Amniotic stem cell (primary cell): ENCODE measurements at regions not wholly inside any gene's neighbourhood (a gene's known extent, or its start where the extent isn't known, plus 50 kb on each side); places are given as distances from the start of the nearest gene placed in this dataset.
"Not testable (repeated sequence)": the region's sequence is repeated elsewhere in the genome, so short reads cannot be mapped to it uniquely, and the experiment has no call there.

ENCODE experiments used
- DNase-seq: peaks from one replicate; lab custom pipeline; 2025; lab: John Stamatoyannopoulos, UW

- no peak for DNase-seq
Observed at GRCh38 chr2:56515399-56515798, 331.6 kb downstream of the CCDC85A start.

DNA sequence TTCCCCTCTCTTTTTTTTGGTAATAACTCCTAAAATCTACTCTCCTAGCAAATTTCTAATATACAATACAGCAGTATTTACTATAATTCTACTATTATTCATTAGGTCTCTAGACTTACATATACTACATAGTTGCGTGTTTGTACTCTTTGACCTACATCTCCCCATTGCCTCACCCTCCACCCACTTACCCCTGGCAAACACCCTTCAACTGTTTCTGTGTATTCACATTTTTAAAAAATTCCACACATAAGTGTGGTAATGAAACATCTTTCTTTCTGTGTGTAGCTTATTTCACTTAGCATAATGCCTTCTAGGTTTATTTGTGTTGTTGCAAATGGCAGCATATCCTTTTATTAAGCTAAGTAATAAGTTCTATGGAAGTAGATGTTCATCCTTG is 336.0 kb downstream of the CCDC85A start:
- DNase-seq: no peak

- no peak for DNase-seq
Observed at GRCh38 chr2:56522605-56523089, 338.9 kb downstream of the CCDC85A start.

- no peak for DNase-seq
Observed at GRCh38 chr2:56523816-56524215, 340.0 kb downstream of the CCDC85A start.

DNA sequence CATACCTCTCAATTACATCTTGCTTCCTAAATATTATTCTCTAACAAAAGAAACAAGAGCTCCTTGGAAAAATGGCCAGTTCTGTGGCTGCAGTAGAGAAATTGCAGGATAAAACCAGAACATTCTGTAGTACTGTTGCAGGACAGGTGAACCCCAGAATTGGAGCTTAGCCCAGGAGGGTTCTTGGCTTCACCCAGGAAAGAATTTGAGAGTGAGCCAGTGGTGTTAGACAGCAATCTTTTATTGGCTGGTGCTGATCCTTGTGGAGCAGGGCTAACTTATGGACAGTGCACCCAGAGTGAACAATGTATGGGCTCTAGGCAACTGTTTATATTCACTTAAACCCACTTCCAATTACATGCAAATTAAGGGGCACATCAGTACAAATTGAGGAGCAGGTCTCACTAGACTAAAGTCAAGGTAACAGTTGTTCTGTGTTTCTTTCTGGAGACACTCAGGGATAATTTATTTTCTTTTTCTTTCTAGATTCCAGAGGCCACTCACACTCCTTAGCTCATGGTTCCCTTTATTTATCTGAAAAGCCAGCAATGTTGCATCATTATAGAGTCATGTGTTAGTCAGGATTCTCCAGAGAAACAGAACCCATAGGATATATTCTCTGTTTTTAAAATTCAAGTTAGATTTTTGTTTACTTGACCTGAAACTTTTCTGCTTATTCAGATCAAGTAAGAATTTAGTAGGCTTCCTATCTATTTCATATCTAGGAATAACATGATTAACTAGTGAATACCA is 348.1 kb downstream of the CCDC85A start:
- no peak for DNase-seq

GRCh38 chr2:56534321-56534720 is 350.5 kb downstream of the CCDC85A start:
- peak; percentile 42 for DNase-seq

DNA sequence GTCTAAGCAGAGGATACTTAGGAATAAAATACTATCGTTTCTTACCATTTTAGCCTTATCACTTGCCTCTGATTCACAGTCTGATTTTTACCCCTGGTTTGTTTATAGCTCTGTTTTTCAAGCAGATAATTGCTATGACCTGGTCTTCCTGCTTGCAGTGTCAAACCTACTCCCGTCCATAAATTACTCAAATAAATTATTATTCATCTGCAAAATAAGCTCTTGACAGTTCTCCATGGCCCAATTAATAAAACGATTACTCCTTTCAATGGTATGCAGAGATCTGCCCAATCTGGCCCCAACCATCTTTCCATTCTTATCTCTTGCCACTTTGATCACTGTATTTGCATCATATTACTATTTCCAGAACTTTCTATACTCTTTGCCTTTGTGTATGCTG is 354.0 kb downstream of the CCDC85A start:
- DNase-seq: no peak

DNA sequence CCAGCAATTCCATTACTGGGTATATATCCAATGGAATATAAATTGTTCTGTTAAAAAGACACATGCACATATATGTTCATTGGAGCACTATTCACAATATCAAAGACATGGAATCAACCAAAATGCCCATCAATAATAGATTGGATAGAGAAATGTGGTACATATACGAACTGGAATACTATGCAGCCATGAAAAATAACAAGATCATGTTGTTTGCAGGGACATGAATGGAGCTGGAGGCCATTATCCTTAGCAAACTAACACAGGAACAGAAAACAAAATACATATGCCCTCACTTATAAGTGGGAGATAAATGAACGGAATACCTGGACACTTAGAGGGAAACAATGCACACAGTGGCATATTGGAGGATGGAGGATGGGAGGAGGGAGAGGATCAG is 355.8 kb downstream of the CCDC85A start:
- DNase-seq: no peak

- DNase-seq: no peak
Observed at GRCh38 chr2:56540467-56540866, 356.7 kb downstream of the CCDC85A start.

GRCh38 chr2:56540916-56541315 is 357.1 kb downstream of the CCDC85A start:
- DNase-seq: no peak

- DNase-seq: no peak
Observed at GRCh38 chr2:56542213-56542612, 358.4 kb downstream of the CCDC85A start.

DNA sequence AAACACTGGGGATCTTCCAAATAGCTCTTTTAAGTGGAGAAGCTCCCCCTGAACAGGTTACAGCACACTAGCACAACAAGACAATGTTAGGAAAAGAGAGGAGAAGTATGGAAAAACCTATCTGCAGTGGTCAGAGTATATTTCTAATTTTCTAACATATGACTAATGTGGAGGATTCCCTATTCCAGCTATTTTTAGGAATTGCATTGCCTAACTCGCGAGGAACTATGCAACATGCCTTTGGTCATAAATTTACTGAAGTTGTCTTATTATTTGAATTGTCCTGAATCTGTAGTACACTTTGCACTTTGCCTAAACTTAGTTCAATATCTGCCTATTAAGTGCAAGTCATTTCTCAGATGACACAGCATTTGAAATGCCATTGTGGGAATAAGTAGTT is 381.4 kb downstream of the CCDC85A start:
- DNase-seq: no peak

- DNase-seq: no peak
Observed at GRCh38 chr2:56571074-56571473, 387.3 kb downstream of the CCDC85A start.

DNA sequence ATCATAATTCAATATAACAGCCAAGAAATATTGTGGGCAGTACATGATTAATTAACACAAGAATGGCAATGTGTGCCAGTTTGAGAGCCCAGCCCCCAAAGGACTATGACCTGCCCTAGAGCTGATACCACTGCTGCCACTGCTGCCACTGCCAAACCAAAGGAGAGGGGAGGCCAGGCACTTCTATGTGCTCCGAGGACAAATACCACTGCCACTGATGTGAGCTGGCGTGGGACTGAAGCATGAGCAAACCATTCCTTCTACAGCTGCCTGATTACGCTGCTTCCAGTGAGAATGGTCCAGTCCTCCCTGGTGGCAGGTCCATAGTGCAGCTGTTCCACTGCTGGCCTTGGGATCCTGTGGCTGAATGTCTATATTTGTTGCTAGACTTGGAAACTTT is 392.2 kb downstream of the CCDC85A start:
- no peak for DNase-seq

DNA sequence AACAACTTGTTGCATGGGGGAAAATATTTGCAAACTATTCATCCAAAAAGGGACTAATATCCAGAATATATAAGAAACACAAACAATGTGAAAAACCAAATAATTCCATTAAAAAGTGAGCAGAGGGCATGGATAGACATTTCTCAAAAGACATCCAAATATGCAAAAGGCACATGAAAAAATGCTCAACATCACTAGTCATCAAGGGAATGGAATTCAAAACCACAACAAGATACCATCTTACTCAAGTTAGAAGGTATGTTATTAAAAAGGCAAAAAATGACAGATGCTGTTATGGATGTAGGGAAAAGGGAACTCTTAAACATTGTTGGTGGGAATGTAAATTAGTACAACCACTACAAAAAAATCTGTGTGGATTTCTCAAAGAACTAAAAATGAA is 396.5 kb downstream of the CCDC85A start:
- DNase-seq: no peak

- DNase-seq: no peak
Observed at GRCh38 chr2:56582570-56582969, 398.8 kb downstream of the CCDC85A start.

- DNase-seq: no peak
Observed at GRCh38 chr2:56583796-56584315, 400.1 kb downstream of the CCDC85A start.

GRCh38 chr2:56587456-56587855 is 403.7 kb downstream of the CCDC85A start:
- no peak for DNase-seq

- DNase-seq: no peak
Observed at GRCh38 chr2:56589194-56589593, 405.4 kb downstream of the CCDC85A start.

- DNase-seq: no peak
Observed at GRCh38 chr2:56589835-56590234, 406.0 kb downstream of the CCDC85A start.

DNA sequence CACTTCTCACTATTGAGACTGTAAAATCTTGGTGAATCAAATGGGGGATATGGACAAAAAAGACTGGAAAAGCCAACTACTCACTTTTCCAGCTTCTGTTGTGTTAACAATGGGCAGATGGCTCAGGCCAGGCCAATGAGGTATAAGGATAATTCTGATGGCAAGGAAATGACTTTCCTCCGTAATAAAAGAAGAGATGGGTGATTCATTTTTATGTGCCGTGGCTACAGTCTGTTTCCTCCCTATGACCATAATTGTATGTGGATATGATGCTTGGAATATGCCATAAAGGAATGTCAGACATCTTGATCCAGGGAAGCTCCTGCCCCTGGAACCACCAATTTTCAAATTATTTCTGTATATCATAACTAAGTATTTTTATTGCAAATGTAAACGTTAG is 406.8 kb downstream of the CCDC85A start:
- DNase-seq: no peak

- not testable (repeated sequence) for DNase-seq
Observed at GRCh38 chr2:56606086-56606485, 422.3 kb downstream of the CCDC85A start.

- no peak for DNase-seq
Observed at GRCh38 chr2:56613254-56613653, 429.5 kb downstream of the CCDC85A start.

GRCh38 chr2:56613920-56614319 is 430.1 kb downstream of the CCDC85A start:
- DNase-seq: no peak
